Kidney epithelial cell (primary cell): ENCODE measurements at regions not wholly inside any gene's neighbourhood (a gene's known extent, or its start where the extent isn't known, plus 50 kb on each side); places are given as distances from the start of the nearest gene placed in this dataset.
"Not testable (repeated sequence)": the region's sequence is repeated elsewhere in the genome, so short reads cannot be mapped to it uniquely, and the experiment has no call there.

Experiments used
- DNase-seq: peaks from one replicate; pipeline ENCODE4 v3.0.0-alpha.2; 2010; ENCODE audit warnings: low read depth
- H3K27me3 ChIP-seq: 2 replicates; pipeline ENCODE4 v1.6.0; 2011; ENCODE audit warnings: low read length; ENCODE audit not compliant: control insufficient read depth, insufficient read depth
- H3K36me3 ChIP-seq: 2 replicates; pipeline ENCODE4 v1.5.1; 2011; ENCODE audit warnings: low read length; ENCODE audit not compliant: control insufficient read depth, insufficient read depth
- H3K4me3 ChIP-seq: 2 replicates; pipeline ENCODE4 v1.5.1; 2011; ENCODE audit warnings: low read depth, mild to moderate bottlenecking, control low read depth, low read length
- TF ChIP-seq, protein P1 (sequence below): IDR thresholded peaks from 2 replicates; pipeline ENCODE4 v1.5.1; 2011; ENCODE audit warnings: mild to moderate bottlenecking, moderate library complexity, low read length, control low read depth, inconsistent platforms; ENCODE audit not compliant: insufficient read depth, poor library complexity, severe bottlenecking

DNA sequence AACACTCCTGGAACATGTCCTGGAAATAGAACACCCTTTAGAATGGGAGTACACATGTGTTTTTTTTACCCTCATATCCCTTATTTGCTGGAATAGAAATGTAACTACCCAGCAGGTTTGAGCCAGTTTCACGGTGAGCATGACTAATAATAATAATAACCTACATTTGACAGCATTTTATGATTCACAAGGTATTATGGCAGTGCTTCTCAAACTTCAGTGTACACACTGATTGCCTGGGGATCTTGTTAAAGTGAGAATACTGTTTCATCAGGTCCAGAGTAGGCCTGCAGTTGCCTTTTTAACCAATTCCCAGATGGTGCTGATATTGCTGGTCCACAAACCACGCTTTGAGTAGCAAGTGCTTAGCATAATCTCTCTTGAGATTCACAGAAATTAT lies 63.9 kb downstream of the NFKBIZ start:
- TF ChIP-seq, protein P1, sequence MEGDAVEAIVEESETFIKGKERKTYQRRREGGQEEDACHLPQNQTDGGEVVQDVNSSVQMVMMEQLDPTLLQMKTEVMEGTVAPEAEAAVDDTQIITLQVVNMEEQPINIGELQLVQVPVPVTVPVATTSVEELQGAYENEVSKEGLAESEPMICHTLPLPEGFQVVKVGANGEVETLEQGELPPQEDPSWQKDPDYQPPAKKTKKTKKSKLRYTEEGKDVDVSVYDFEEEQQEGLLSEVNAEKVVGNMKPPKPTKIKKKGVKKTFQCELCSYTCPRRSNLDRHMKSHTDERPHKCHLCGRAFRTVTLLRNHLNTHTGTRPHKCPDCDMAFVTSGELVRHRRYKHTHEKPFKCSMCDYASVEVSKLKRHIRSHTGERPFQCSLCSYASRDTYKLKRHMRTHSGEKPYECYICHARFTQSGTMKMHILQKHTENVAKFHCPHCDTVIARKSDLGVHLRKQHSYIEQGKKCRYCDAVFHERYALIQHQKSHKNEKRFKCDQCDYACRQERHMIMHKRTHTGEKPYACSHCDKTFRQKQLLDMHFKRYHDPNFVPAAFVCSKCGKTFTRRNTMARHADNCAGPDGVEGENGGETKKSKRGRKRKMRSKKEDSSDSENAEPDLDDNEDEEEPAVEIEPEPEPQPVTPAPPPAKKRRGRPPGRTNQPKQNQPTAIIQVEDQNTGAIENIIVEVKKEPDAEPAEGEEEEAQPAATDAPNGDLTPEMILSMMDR: no peak
- H3K36me3 ChIP-seq: no peaks in the 10 kb centered on the region
- DNase-seq: no peak
- H3K4me3 ChIP-seq: no peak overlapping the region
- H3K27me3 ChIP-seq: no peaks in the 10 kb centered on the region

DNA sequence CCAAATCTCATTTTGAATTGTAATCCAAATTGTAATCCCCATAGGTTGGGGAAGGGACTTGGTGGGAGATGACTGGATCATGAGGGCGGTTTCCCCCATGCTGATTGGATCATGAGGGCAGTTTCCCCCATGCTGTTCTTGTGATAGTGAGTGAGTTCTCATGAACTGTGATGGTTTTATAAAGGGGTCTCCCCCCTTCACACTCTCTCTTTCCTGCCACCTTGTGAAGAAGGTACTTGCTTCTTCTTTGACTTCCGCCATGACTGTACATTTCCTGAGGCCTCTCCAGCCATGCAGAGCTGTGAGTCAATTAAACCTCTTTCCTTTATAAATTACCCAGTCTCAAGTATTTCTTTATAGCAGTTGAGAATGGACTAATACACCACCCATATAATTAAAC lies 68.4 kb downstream of the NFKBIZ start:
- H3K4me3 ChIP-seq, H3K36me3 ChIP-seq, DNase-seq, H3K27me3 ChIP-seq: not testable (repeated sequence)

DNA sequence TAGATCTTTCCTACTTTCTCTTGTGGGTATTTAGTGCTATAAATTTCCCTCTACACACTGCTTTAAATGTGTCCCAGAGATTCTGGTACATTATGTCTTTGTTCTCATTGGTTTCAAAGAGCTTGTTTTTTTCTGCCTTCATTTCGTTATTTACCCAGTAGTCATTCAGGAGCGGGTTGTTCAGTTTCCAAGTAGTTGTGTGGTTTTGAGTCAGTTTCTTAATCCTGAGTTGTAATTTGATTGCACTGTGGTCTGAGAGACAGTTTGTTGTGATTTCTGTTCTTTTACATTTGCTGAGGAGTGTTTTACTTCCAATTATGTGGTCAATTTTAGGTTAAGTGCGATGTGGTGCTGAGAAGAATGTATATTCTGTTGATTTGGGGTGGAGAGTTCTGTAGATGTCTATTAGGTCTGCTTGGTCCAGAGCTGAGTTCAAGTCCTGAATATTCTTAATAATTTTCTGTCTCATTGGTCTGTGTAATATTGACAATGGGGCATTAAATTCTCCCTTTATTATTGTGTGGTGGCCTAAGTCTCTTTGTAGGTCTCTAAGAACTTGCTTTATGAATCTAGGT lies 72.9 kb downstream of the NFKBIZ start:
- not testable (repeated sequence) for H3K4me3 ChIP-seq, H3K27me3 ChIP-seq, H3K36me3 ChIP-seq, DNase-seq

DNA sequence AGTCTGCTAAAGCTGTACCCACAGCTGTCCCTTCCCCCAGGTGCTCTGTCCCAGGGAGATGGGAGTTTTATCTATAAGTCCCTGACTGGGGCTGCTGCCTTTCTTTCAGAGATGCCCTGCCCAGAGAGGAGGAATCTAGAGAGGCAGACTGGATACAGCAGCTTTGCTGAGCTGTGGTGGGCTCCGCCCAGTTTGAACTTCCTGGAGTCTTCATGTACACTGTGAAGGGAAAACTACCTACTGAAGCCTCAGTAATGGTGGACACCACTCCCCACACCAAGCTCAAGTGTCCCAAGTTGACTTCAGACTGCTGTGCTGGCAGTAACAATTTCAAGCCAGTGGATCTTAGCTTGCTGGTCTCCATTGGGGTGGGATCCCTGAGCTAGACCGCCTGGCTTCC lies 75.3 kb downstream of the NFKBIZ start:
- not testable (repeated sequence) for H3K4me3 ChIP-seq, DNase-seq, H3K36me3 ChIP-seq, H3K27me3 ChIP-seq

DNA sequence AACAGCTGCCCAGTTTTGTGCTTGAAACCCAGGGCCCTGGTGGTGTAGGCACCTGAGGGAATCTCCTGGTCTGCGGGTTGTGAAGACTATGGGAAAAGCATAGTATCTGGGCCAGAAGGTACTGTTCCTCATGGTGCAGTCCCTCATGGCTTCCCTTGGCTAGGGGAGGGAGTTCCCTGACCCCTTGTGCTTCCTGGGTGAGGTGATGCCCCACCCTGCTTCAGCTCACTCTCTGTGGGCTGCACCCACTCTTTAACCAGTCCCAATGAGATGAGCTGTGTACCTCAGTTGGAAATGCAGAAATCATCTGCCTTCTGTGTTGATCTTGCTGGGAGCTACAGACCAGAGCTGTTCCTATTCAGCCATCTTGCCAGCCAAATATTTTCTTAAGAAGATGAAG lies 75.8 kb downstream of the NFKBIZ start:
- DNase-seq, H3K36me3 ChIP-seq, H3K4me3 ChIP-seq, H3K27me3 ChIP-seq: not testable (repeated sequence)

DNA sequence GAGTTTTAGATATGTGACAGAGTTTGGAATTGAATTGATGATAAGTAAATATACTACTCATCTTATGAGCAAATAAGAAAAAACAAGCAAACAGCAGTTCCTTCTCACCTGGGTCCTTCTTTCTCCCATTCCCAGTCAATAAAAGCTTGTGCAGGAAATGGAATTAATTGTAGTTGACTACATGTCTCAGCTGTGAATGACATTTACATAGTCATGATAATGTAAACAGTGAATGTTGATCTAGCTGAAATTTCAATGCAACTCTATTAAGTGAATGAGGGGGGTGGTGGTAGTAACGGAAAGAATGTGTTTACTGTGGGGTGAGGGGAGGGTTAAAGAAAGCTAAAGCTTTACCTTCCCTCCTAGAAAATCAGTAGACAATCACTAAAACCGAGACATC lies 76.2 kb downstream of the NFKBIZ start:
- Histone ChIP-seq H3K27me3 (no peaks in the 10 kb centered on the region), H3K4me3 (no peak overlapping the region), H3K36me3 (no peaks in the 10 kb centered on the region)
- DNase-seq: no peak
- TF ChIP-seq, protein P1: no peak

DNA sequence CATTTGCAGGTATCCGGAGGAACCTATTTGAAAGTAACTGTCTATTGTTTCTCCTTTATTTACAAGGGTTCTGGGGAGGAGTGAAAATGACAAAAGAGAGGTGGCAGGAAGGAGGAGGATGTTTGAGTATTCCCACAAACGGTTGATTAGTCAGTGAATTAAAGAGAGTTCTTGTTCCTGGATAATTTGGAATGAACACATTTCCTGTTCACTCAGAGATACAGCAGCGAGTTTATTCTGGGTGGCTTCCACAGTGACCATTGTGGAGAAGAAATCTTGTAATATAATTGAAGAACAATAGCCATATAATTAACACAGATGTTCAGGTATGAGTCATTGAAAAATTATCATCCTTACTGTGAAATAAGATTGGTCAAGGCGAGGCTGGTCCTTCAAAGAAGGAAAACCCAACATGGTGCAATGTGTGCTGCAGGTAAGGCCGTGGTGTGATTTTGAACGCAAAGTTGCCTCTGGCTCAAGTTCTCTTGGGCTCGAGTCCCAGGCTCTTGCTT lies 77.3 kb downstream of the NFKBIZ start:
- Histone ChIP-seq H3K4me3 (no peak overlapping the region), H3K27me3 (no peaks in the 10 kb centered on the region), H3K36me3 (no peaks in the 10 kb centered on the region)
- TF ChIP-seq, protein P1: no peak
- no peak for DNase-seq

DNA sequence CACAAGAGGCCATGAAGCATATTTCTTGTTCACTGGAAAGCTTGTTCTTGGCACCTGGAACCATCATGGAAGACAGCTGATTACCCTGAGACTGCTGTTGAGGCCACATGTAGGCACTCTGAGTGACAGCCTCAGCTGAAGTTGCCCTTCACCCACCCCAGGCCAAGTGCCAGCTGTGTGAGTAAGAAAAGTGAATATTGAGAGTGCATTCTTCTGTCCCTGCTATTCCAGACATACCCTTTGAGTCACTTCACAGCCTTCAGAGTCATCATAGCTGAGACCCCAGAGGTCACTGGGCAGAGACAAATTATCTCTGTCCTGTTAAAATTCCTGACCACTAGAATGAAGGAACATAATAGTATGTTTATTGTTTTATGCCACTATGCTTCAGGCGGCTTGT lies 79.6 kb downstream of the NFKBIZ start:
- TF ChIP-seq, protein P1: no peak
- H3K36me3 ChIP-seq: no peaks in the 10 kb centered on the region
- peak; percentile 71 for DNase-seq
- H3K4me3 ChIP-seq: no peak overlapping the region
- H3K27me3 ChIP-seq: no peaks in the 10 kb centered on the region
